HEK293 (cell line): ENCODE measurements at regions not wholly inside any gene's neighbourhood (a gene's known extent, or its start where the extent isn't known, plus 50 kb on each side); places are given as distances from the start of the nearest gene placed in this dataset.

Source experiments
- CTCF ChIA-PET: fragments of 350-600 bp; formaldehyde crosslinking; extraction: SDS; loops from one replicate; lab custom pipeline; 2021; ENCODE audit warnings: antibody characterized with exemption; lab: Yijun Ruan, JAX
- POLR2A ChIA-PET: fragments of 300-600 bp; formaldehyde crosslinking; extraction: SDS; loops from one replicate; lab custom pipeline; 2020; ENCODE audit warnings: antibody characterized with exemption, inconsistent platforms; lab: Yijun Ruan, JAX
- H3K27ac ChIP-seq: fragments of 200-500 bp; sonication (Bioruptor generic); 2 replicates; pipeline ENCODE4 v1.5.1; 2014; ENCODE audit warnings: low read depth, low read length, control low read depth, inconsistent platforms; ENCODE audit errors: extremely low read depth
- H3K36me3 ChIP-seq, 2 experiments: fragments of 200-500 bp in 1 of 2; sonication (Bioruptor generic) in 1 of 2; 1 replicate in 1 of 2; 2 replicates in 1 of 2; pipeline ENCODE4 v1.5.1; 2014 to 2017; ENCODE audit warnings: inconsistent platforms in 2 of 2, low read length in 2 of 2; ENCODE audit not compliant: control insufficient read depth in 2 of 2, insufficient read depth in 1 of 2
- H3K4me1 ChIP-seq: fragments of 200-500 bp; sonication (Bioruptor generic); 2 replicates; pipeline ENCODE4 v1.5.1; 2014; ENCODE audit warnings: mild to moderate bottlenecking, low read length, inconsistent platforms; ENCODE audit not compliant: control insufficient read depth, insufficient read depth
- H3K4me3 ChIP-seq: 2 replicates; pipeline ENCODE4 v1.5.1; 2011; ENCODE audit warnings: low read depth, mild to moderate bottlenecking, control low read depth, low read length, moderate library complexity
- H3K9me3 ChIP-seq: fragments of 200-500 bp; sonication (Bioruptor generic); 2 replicates; pipeline ENCODE4 v1.5.1; 2014; ENCODE audit warnings: low read depth, low read length, inconsistent platforms; ENCODE audit not compliant: control insufficient read depth, insufficient read depth
- KLF16 ChIP-seq: fragments of 450-650 bp; formaldehyde crosslinking; IDR thresholded peaks from 2 replicates; pipeline ENCODE4 v1.5.1; 2017; ENCODE audit warnings: missing biosample characterization, missing genetic modification characterization
- MZF1 ChIP-seq: fragments of 450-650 bp; formaldehyde crosslinking; IDR thresholded peaks from 2 replicates; pipeline ENCODE4 v1.5.1; 2017; ENCODE audit warnings: missing biosample characterization, missing genetic modification characterization, borderline replicate concordance
- REPIN1 ChIP-seq: fragments of 450-650 bp; formaldehyde crosslinking; IDR thresholded peaks from 2 replicates; pipeline ENCODE4 v1.5.1; 2017; ENCODE audit warnings: missing biosample characterization, missing genetic modification characterization, low read depth
- SP2 ChIP-seq: fragments of 450-650 bp; formaldehyde crosslinking; IDR thresholded peaks from 2 replicates; pipeline ENCODE4 v1.5.1; 2016; ENCODE audit warnings: missing biosample characterization, missing genetic modification characterization
- SP7 ChIP-seq: fragments of 450-650 bp; formaldehyde crosslinking; IDR thresholded peaks from 2 replicates; pipeline ENCODE4 v1.5.1; 2016; ENCODE audit warnings: missing biosample characterization, missing genetic modification characterization
- ZBTB48 ChIP-seq: fragments of 450-650 bp; formaldehyde crosslinking; IDR thresholded peaks from 2 replicates; pipeline ENCODE4 v1.5.1; 2016; ENCODE audit warnings: missing biosample characterization, missing genetic modification characterization
- ZNF146 ChIP-seq: fragments of 450-650 bp; formaldehyde crosslinking; IDR thresholded peaks from 2 replicates; pipeline ENCODE4 v1.5.1; 2016; ENCODE audit warnings: missing biosample characterization, missing genetic modification characterization
- ZNF248 ChIP-seq: fragments of 450-650 bp; formaldehyde crosslinking; IDR thresholded peaks from 2 replicates; pipeline ENCODE4 v1.5.1; 2017; ENCODE audit warnings: missing biosample characterization, missing genetic modification characterization
- ZNF354C ChIP-seq: fragments of 450-650 bp; formaldehyde crosslinking; IDR thresholded peaks from 2 replicates; pipeline ENCODE4 v1.5.1; 2016; ENCODE audit warnings: missing biosample characterization, missing genetic modification characterization, low read depth, borderline replicate concordance
- ZNF624 ChIP-seq: fragments of 450-650 bp; formaldehyde crosslinking; IDR thresholded peaks from 2 replicates; pipeline ENCODE4 v1.5.1; 2017; ENCODE audit warnings: missing biosample characterization, missing genetic modification characterization
- ZNF629 ChIP-seq: fragments of 450-650 bp; formaldehyde crosslinking; IDR thresholded peaks from 2 replicates; pipeline ENCODE4 v1.5.1; 2017; ENCODE audit warnings: missing biosample characterization, missing genetic modification characterization
- ZNF670 ChIP-seq: fragments of 450-650 bp; formaldehyde crosslinking; IDR thresholded peaks from 2 replicates; pipeline ENCODE4 v1.5.1; 2016; ENCODE audit warnings: missing biosample characterization, missing genetic modification characterization, low read depth
- ZNF747 ChIP-seq: fragments of 450-650 bp; formaldehyde crosslinking; IDR thresholded peaks from 2 replicates; pipeline ENCODE4 v1.5.1; 2016; ENCODE audit warnings: missing biosample characterization, missing genetic modification characterization
- ZNF843 ChIP-seq: fragments of 450-650 bp; formaldehyde crosslinking; IDR thresholded peaks from 2 replicates; pipeline ENCODE4 v1.5.1; 2016; ENCODE audit warnings: missing biosample characterization, missing genetic modification characterization
- TF ChIP-seq, protein P1 (sequence below): fragments of 450-650 bp; formaldehyde crosslinking; IDR thresholded peaks from 2 replicates; pipeline ENCODE4 v1.5.1; 2016; ENCODE audit warnings: missing biosample characterization, missing genetic modification characterization
- TF ChIP-seq, protein P2 (sequence below): IDR thresholded peaks from 2 replicates; pipeline ENCODE4 v1.6.1; 2011; ENCODE audit warnings: mild to moderate bottlenecking, low read depth, low read length, borderline replicate concordance
- TF ChIP-seq, protein P3 (sequence below): fragments of 450-650 bp; formaldehyde crosslinking; IDR thresholded peaks from 2 replicates; pipeline ENCODE4 v1.5.1; 2016; ENCODE audit warnings: missing biosample characterization, missing genetic modification characterization
- TF ChIP-seq, protein P4 (sequence below): fragments of 450-650 bp; formaldehyde crosslinking; IDR thresholded peaks from 2 replicates; pipeline ENCODE4 v1.5.1; 2016; ENCODE audit warnings: missing biosample characterization, missing genetic modification characterization
- TF ChIP-seq, protein P5 (sequence below): fragments of 450-650 bp; formaldehyde crosslinking; IDR thresholded peaks from 2 replicates; pipeline ENCODE4 v1.5.1; 2016; ENCODE audit warnings: missing biosample characterization, missing genetic modification characterization, borderline replicate concordance

DNA sequence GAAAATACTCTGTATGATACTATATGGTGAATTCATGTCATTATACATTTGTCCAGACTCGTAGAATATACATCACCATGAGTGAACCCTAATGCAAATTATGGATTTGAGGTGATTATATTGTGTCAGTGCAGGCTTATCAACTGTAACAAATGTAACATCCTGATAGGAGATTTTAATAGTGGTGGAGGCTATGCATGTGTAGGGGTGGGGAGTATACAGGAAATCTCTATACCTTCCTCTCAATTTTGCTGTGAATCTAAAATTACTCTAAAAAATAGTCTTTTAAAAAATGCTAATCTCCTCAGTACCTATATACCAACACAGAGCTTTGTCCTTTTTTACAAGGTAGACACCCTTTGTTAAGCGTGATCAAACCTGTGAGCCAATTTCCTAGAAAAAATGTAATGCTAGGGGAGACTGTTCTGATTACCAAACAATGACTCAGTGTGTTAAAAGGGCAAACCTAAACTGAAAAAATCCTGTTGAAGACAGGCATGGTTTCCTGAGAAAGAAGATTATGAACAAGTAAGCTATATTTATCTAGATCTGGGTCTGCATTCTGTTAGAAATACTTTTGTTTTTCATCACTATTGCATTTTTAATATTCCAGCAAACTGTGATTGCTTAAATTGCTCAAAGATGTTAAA is 170.9 kb downstream of the DUSP6 start:
- CTCF ChIA-PET = interaction anchor here (0.6 kb wide), 1 partner anchor 100 kb away, joined by 3 read pairs; no protein-coding TSS in a partner anchor
- POLR2A ChIA-PET = interaction anchor here (1.5 kb wide), 1 partner anchor 171 kb away, joined by 4 read pairs; the partner anchor contains the start of gene DUSP6

DNA sequence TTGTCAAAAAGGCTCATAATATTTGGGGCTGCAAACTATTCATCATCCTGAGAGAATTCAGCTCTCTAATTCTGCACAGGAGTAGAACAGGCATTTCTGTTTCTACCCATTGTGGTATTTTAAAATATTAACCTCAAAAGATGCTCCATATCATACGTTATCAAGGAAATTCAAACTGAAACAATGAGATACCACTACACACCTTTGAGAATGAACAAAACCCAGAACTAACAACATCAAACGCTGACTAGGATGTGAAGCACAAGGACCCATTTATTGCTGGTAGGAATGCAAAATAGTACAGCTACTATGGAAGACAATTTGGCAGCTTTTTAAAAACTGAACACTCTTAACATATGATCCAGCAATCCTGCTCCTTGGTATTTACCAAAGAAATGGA is 171.8 kb downstream of the DUSP6 start:
- Histone ChIP-seq H3K4me1 (0 out of 2 replicates have a peak, but pooled peaks cover 4% of the 10 kb centered on the region), H3K9me3 (no peaks in the 10 kb centered on the region), H3K4me3 (no peak overlapping the region), H3K27ac (no peak overlapping the region), H3K36me3 (no peaks in the 10 kb centered on the region)
- POLR2A ChIA-PET = interaction anchor here (1.5 kb wide), 1 partner anchor 172 kb away, joined by 4 read pairs; the partner anchor contains the start of gene DUSP6
- CTCF ChIA-PET = interaction anchor here (0.5 to 1.0 kb wide), 2 partner anchors 13 to 241 kb away, joined by 4 read pairs; no protein-coding TSS in a partner anchor
- TF ChIP-seq ZNF629 (tag by site-specific recombination) (no peak), SP7 (tag by site-specific recombination) (no peak), ZNF248 (no peak)
- TF ChIP-seq, protein P1, sequence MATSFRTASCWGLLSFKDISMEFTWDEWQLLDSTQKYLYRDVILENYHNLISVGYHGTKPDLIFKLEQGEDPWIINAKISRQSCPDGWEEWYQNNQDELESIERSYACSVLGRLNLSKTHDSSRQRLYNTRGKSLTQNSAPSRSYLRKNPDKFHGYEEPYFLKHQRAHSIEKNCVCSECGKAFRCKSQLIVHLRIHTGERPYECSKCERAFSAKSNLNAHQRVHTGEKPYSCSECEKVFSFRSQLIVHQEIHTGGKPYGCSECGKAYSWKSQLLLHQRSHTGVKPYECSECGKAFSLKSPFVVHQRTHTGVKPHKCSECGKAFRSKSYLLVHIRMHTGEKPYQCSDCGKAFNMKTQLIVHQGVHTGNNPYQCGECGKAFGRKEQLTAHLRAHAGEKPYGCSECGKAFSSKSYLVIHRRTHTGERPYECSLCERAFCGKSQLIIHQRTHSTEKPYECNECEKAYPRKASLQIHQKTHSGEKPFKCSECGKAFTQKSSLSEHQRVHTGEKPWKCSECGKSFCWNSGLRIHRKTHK (tag by site-specific recombination) = no peak

More for the DNA sequence above, 170.9 kb downstream of the DUSP6 start:
- no peaks in the 10 kb centered on the region for H3K36me3 ChIP-seq
- TF ChIP-seq ZNF354C = no peak
- H3K4me3 ChIP-seq = no peak overlapping the region
- 0 out of 2 replicates have a peak, but pooled peaks cover 4% of the 10 kb centered on the region for H3K4me1 ChIP-seq
- no peaks in the 10 kb centered on the region for H3K9me3 ChIP-seq
- no peak overlapping the region for H3K27ac ChIP-seq

DNA sequence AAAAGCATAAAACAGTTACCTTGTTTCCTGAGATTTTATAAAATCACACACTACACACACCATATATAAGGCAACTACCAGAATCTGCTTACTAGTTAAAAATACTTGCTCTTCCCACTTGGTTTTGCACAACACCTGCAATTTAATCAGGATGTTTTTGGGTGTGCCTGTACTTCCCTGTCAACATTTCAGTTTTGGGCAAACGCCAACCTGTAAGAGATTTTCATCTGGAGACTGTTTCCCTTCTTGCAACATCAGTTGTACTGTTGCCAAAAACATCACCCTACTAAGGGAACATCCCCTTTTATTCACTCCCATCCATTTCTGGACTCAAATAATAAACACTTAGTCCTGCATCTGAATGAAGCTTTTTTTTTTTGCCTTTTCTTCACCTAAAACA is 172.3 kb downstream of the DUSP6 start:
- H3K36me3 ChIP-seq = no peaks in the 10 kb centered on the region
- 0 out of 2 replicates have a peak, but pooled peaks cover 4% of the 10 kb centered on the region for H3K4me1 ChIP-seq
- CTCF ChIA-PET = interaction anchor here (1.0 kb wide), 1 partner anchor 13 kb away, joined by 4 read pairs; no protein-coding TSS in a partner anchor
- no peak overlapping the region for H3K27ac ChIP-seq
- no peak overlapping the region for H3K4me3 ChIP-seq
- POLR2A ChIA-PET = interaction anchor here (0.6 kb wide), 1 partner anchor 701 kb away, joined by 5 read pairs; no protein-coding TSS in a partner anchor
- H3K9me3 ChIP-seq = no peaks in the 10 kb centered on the region
- TF ChIP-seq ZNF843 (tag by site-specific recombination) (no peak), ZNF670 (tag by site-specific recombination) (no peak), ZNF747 (tag by site-specific recombination) (no peak), REPIN1 (tag by site-specific recombination) (no peak), SP2 (no peak), ZBTB48 (tag by site-specific recombination) (peak; percentile 69; the same call in 1 of the 2 replicates), ZNF624 (no peak), MZF1 (tag by site-specific recombination) (peak; percentile 75), KLF16 (tag by site-specific recombination) (no peak), ZNF146 (tag by site-specific recombination) (no peak)
- TF ChIP-seq, protein P2, sequence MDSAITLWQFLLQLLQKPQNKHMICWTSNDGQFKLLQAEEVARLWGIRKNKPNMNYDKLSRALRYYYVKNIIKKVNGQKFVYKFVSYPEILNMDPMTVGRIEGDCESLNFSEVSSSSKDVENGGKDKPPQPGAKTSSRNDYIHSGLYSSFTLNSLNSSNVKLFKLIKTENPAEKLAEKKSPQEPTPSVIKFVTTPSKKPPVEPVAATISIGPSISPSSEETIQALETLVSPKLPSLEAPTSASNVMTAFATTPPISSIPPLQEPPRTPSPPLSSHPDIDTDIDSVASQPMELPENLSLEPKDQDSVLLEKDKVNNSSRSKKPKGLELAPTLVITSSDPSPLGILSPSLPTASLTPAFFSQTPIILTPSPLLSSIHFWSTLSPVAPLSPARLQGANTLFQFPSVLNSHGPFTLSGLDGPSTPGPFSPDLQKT = no peak
- TF ChIP-seq, protein P3, sequence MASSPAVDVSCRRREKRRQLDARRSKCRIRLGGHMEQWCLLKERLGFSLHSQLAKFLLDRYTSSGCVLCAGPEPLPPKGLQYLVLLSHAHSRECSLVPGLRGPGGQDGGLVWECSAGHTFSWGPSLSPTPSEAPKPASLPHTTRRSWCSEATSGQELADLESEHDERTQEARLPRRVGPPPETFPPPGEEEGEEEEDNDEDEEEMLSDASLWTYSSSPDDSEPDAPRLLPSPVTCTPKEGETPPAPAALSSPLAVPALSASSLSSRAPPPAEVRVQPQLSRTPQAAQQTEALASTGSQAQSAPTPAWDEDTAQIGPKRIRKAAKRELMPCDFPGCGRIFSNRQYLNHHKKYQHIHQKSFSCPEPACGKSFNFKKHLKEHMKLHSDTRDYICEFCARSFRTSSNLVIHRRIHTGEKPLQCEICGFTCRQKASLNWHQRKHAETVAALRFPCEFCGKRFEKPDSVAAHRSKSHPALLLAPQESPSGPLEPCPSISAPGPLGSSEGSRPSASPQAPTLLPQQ (tag by site-specific recombination) = peak; percentile 63; the same call in 1 of the 2 replicates
- TF ChIP-seq, protein P4, sequence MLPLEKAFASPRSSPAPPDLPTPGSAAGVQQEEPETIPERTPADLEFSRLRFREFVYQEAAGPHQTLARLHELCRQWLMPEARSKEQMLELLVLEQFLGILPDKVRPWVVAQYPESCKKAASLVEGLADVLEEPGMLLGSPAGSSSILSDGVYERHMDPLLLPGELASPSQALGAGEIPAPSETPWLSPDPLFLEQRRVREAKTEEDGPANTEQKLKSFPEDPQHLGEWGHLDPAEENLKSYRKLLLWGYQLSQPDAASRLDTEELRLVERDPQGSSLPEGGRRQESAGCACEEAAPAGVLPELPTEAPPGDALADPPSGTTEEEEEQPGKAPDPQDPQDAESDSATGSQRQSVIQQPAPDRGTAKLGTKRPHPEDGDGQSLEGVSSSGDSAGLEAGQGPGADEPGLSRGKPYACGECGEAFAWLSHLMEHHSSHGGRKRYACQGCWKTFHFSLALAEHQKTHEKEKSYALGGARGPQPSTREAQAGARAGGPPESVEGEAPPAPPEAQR (tag by site-specific recombination) = no peak
- TF ChIP-seq, protein P5, sequence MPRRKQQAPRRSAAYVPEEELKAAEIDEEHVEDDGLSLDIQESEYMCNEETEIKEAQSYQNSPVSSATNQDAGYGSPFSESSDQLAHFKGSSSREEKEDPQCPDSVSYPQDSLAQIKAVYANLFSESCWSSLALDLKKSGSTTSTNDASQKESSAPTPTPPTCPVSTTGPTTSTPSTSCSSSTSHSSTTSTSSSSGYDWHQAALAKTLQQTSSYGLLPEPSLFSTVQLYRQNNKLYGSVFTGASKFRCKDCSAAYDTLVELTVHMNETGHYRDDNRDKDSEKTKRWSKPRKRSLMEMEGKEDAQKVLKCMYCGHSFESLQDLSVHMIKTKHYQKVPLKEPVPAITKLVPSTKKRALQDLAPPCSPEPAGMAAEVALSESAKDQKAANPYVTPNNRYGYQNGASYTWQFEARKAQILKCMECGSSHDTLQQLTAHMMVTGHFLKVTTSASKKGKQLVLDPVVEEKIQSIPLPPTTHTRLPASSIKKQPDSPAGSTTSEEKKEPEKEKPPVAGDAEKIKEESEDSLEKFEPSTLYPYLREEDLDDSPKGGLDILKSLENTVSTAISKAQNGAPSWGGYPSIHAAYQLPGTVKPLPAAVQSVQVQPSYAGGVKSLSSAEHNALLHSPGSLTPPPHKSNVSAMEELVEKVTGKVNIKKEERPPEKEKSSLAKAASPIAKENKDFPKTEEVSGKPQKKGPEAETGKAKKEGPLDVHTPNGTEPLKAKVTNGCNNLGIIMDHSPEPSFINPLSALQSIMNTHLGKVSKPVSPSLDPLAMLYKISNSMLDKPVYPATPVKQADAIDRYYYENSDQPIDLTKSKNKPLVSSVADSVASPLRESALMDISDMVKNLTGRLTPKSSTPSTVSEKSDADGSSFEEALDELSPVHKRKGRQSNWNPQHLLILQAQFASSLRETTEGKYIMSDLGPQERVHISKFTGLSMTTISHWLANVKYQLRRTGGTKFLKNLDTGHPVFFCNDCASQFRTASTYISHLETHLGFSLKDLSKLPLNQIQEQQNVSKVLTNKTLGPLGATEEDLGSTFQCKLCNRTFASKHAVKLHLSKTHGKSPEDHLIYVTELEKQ (tag by site-specific recombination) = no peak
